Lower leg skin (tissue), 4 donors: ENCODE measurements at regions not wholly inside any gene's neighbourhood (a gene's known extent, or its start where the extent isn't known, plus 50 kb on each side); places are given as distances from the start of the nearest gene placed in this dataset.

Source experiments
- DNase-seq, 2 donors: peaks; one replicate each; pipeline ENCODE4 v3.0.0-alpha.2; 2019; ENCODE audit warnings: low spot score in 2 of 2
- H3K4me3 ChIP-seq: fragments of 200-600 bp; sonication (generic); 2 replicates; pipeline ENCODE4 v1.5.1; 2017; ENCODE audit warnings: mild to moderate bottlenecking, low read depth; ENCODE audit not compliant: poor library complexity, severe bottlenecking
- CTCF ChIP-seq, 3 donors: fragments of 450-650 bp; IDR thresholded peaks; one replicate each; pipeline ENCODE4 v1.5.1; 2016; ENCODE audit warnings: antibody characterized with exemption in 3 of 3, mild to moderate bottlenecking in 3 of 3, moderate library complexity in 2 of 3
- POLR2A ChIP-seq, 2 donors: fragments of 450-650 bp; IDR thresholded peaks; one replicate each; pipeline ENCODE4 v1.6.1; 2016 to 2017; ENCODE audit warnings: antibody characterized with exemption in 2 of 2, mild to moderate bottlenecking in 1 of 2, moderate library complexity in 1 of 2
- WGBS, 2 donors: methylation state at CpG; one replicate each; pipeline ENCODE4 v1.1.5; 2018; 5-methylcytosine and 5-hydroxymethylcytosine counted together
- intact Hi-C: fragments of 100-400 bp; cut with DNase I; formaldehyde crosslinking; loops from one replicate; pipeline ENCODE4 v1.15.0; 2023; ENCODE audit warnings: low total_unique reads

- intact Hi-C loops = no loop called here
- no peak overlapping the region for H3K4me3 ChIP-seq
- TF ChIP-seq POLR2A (IDR thresholded peaks at IDR 0.05) (no peak), CTCF (IDR thresholded peaks at IDR 0.05) (no peak)
- no peak for DNase-seq
- 48 to 53% methylated on average over 2 of the region's 2 CpGs for WGBS, 2 donors
Measured at GRCh38 chr13:59266478-59267063, 897.2 kb downstream of the DIAPH3 start.

GRCh38 chr13:59269476-59269875, 894.3 kb downstream of the DIAPH3 start:
- no peak for DNase-seq
- 28 to 40% methylated on average over 2 of the region's 2 CpGs for WGBS, 2 donors
- H3K4me3 ChIP-seq = no peak overlapping the region
- TF ChIP-seq CTCF (IDR thresholded peaks at IDR 0.05) = no peak
- intact Hi-C loops = no loop called here

DNA sequence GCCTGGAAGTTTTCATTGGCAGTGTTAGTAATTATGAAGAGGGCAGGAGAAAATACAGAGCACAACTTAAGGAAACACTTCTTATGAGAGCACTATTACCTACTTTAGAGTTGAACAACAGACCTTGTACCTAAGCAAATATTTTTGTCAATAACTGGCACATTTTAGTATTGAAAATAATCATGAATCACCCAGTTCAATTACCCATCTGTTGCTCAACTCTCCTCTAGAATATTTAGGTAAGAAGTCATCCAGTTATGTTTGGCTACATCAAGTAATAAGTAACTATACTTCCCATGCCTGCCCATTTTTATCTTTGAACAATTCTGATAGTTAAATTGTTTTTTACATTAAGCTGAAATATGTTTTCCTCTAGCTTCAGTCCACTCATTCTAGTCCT, 893.4 kb downstream of the DIAPH3 start:
- intact Hi-C loops = no loop called here
- DNase-seq = no peak
- no peak for TF ChIP-seq POLR2A (IDR thresholded peaks at IDR 0.05)
- H3K4me3 ChIP-seq = no peak overlapping the region

GRCh38 chr13:59274958-59275727, 888.6 kb downstream of the DIAPH3 start:
- WGBS, 2 donors = 29 to 36% methylated on average over 1 of the region's 1 CpG

DNA sequence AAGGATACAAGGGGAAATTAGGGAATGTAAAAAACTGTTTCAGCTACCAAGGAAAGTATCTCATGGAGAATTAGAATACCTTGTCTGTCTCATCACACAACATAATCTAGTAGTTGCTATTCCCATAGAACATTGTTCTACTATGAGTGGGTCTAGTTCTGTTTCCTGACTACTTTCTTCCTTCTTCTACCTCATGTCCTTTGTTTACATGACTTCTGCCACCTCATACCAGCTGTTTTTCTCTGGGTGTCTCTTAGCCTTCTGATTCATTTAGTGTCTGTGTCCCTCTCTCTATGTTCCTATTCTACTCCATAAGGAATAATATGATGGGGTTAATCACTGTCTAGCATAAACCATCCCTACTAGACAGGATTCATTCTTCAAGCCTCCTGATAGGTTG, 887.3 kb downstream of the DIAPH3 start:
- H3K4me3 ChIP-seq = no peak overlapping the region
- TF ChIP-seq POLR2A (IDR thresholded peaks at IDR 0.05) = no peak
- no peak for TF ChIP-seq CTCF (IDR thresholded peaks at IDR 0.05)
- intact Hi-C loops = no loop called here
- DNase-seq = no peak

More at GRCh38 chr13:59274958-59275727, 888.6 kb downstream of the DIAPH3 start:
- no peak for DNase-seq
- no peak overlapping the region for H3K4me3 ChIP-seq
- TF ChIP-seq POLR2A (IDR thresholded peaks at IDR 0.05) = no peak
- no peak for TF ChIP-seq CTCF (IDR thresholded peaks at IDR 0.05)
- intact Hi-C loops = no loop called here

DNA sequence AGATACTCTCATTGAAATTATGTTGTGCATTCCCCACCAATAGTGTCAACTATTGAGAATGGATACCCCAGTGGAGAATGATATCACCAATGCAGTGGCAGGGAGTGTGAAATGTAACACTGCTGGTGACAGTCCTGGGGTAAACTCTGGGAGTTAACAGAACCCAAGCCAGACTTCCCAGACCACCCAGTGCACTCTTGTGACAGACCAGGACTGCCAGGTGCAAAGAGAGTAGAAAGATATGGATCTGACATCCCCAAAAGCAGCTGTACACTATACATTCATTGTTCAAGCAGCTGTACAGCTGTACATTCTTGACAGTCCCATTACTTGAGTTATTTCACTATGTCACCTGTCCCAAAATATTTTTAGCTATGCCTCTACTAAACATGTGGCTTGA, 886.6 kb downstream of the DIAPH3 start:
- intact Hi-C loops = no loop called here
- TF ChIP-seq CTCF (IDR thresholded peaks at IDR 0.05) (no peak), POLR2A (IDR thresholded peaks at IDR 0.05) (no peak)
- DNase-seq = no peak
- H3K4me3 ChIP-seq = no peak overlapping the region
